T-helper 9 cell (primary cell): ENCODE measurements at regions not wholly inside any gene's neighbourhood (a gene's known extent, or its start where the extent isn't known, plus 50 kb on each side); places are given as distances from the start of the nearest gene placed in this dataset.
"Not testable (repeated sequence)": the region's sequence is repeated elsewhere in the genome, so short reads cannot be mapped to it uniquely, and the experiment has no call there.

Experiments
- DNase-seq: peaks from one replicate; pipeline ENCODE4 v3.0.0-alpha.2; 2020

GRCh38 chr5:87150630-87151029 is 117.1 kb upstream of the RASA1 start:
- no peak for DNase-seq

- no peak for DNase-seq
These were observed 116.1 kb upstream of the RASA1 start for GRCh38 chr5:87151547-87151946.

- no peak for DNase-seq
These were observed 114.8 kb upstream of the RASA1 start for GRCh38 chr5:87152886-87153285.

- no peak for DNase-seq
These were observed 113.5 kb upstream of the RASA1 start for GRCh38 chr5:87154191-87154590.

- no peak for DNase-seq
These were observed 112.6 kb upstream of the RASA1 start for GRCh38 chr5:87155106-87155505.

- no peak for DNase-seq
These were observed 111.1 kb upstream of the RASA1 start for GRCh38 chr5:87156631-87157030.

- DNase-seq, result no peak
These were observed 103.3 kb upstream of the RASA1 start for GRCh38 chr5:87164409-87164808.

GRCh38 chr5:87169300-87169991 is 98.2 kb upstream of the RASA1 start:
- no peak for DNase-seq

- no peak for DNase-seq
These were observed 96.9 kb upstream of the RASA1 start for GRCh38 chr5:87170799-87171198.

GRCh38 chr5:87182649-87183048 is 85.0 kb upstream of the RASA1 start:
- no peak for DNase-seq

- DNase-seq, result no peak
These were observed 83.8 kb upstream of the RASA1 start for GRCh38 chr5:87183896-87184295.

GRCh38 chr5:87184605-87185004 is 83.1 kb upstream of the RASA1 start:
- no peak for DNase-seq

- DNase-seq, result no peak
These were observed 81.8 kb upstream of the RASA1 start for GRCh38 chr5:87185838-87186237.

- no peak for DNase-seq
These were observed 79.3 kb upstream of the RASA1 start for GRCh38 chr5:87188391-87188790.

GRCh38 chr5:87190041-87190440 is 77.6 kb upstream of the RASA1 start:
- DNase-seq, result no peak

- no peak for DNase-seq
These were observed 77.0 kb upstream of the RASA1 start for GRCh38 chr5:87190687-87191086.

- no peak for DNase-seq
These were observed 76.0 kb upstream of the RASA1 start for GRCh38 chr5:87191645-87192044.

GRCh38 chr5:87195104-87195591 is 72.5 kb upstream of the RASA1 start:
- no peak for DNase-seq

GRCh38 chr5:87195616-87196015 is 72.1 kb upstream of the RASA1 start:
- DNase-seq, result no peak

GRCh38 chr5:87198010-87198409 is 69.7 kb upstream of the RASA1 start:
- DNase-seq, result no peak

GRCh38 chr5:87199246-87199645 is 68.4 kb upstream of the RASA1 start:
- not testable (repeated sequence) for DNase-seq

- not testable (repeated sequence) for DNase-seq
These were observed 68.0 kb upstream of the RASA1 start for GRCh38 chr5:87199704-87200103.

- DNase-seq, result no peak
These were observed 57.6 kb upstream of the RASA1 start for GRCh38 chr5:87210076-87210475.

- no peak for DNase-seq
These were observed 56.9 kb upstream of the RASA1 start for GRCh38 chr5:87210743-87211142.

GRCh38 chr5:87211676-87212075 is 56.0 kb upstream of the RASA1 start:
- DNase-seq, result no peak
